B cell (primary cell): ENCODE measurements at regions not wholly inside any gene's neighbourhood (a gene's known extent, or its start where the extent isn't known, plus 50 kb on each side); places are given as distances from the start of the nearest gene placed in this dataset.

Experiments used
- ATAC-seq: fragments of 200-7000 bp; cut with Tn5 transposase; one replicate; pipeline ENCODE4 v1.10.0; 2021; ENCODE audit warnings: low read depth, mild to moderate bottlenecking, moderate number of reproducible peaks, moderate library complexity
- CTCF ChIA-PET: fragments of 350-600 bp; sonication (Branson Sonifier 250); formaldehyde crosslinking; loops from one replicate; lab custom pipeline; 2021; ENCODE audit warnings: antibody characterized with exemption, inconsistent platforms; lab: Charles Lee
- POLR2A ChIA-PET: fragments of 350-600 bp; sonication (Branson Sonifier 250); formaldehyde crosslinking; loops from one replicate; lab custom pipeline; 2021; ENCODE audit warnings: antibody characterized with exemption; lab: Charles Lee
- DNase-seq: peaks from one replicate; pipeline ENCODE4 v3.0.0; 2013
- H2AFZ ChIP-seq: 2 replicates; pipeline ENCODE4 v1.6.1; 2012; ENCODE audit warnings: mild to moderate bottlenecking, low read depth, low read length; ENCODE audit not compliant: insufficient read depth, poor library complexity, severe bottlenecking
- H3K27ac ChIP-seq, 2 donors: 1 replicate in 1 of 2; 2 replicates in 1 of 2; pipeline ENCODE4 v1.5.1; 2012 to 2013; ENCODE audit warnings: low read length in 2 of 2, mild to moderate bottlenecking in 2 of 2, moderate library complexity in 1 of 2
- H3K27me3 ChIP-seq, 4 experiments: fragments of 200-600 bp in 1 of 4; sonication (generic) in 1 of 4; replicated peaks in 1 of 4; 1 replicate in 2 of 4; 2 replicates in 2 of 4; pipeline versions ENCODE4 v1.6.1 to v1.7.0; 2013 to 2016; ENCODE audit warnings: low read length in 3 of 4, mild to moderate bottlenecking in 2 of 4, mixed read lengths in 1 of 4, moderate library complexity in 1 of 4; ENCODE audit not compliant: insufficient read depth in 4 of 4, control insufficient read depth in 3 of 4; ENCODE audit errors: control extremely low read depth in 1 of 4
- H3K36me3 ChIP-seq, 2 experiments: replicated peaks in 1 of 2; 1 replicate in 1 of 2; 2 replicates in 1 of 2; pipeline versions ENCODE4 v1.6.1 to v1.7.1; 2013; ENCODE audit warnings: low read length in 1 of 2; ENCODE audit not compliant: insufficient read depth in 2 of 2, control insufficient read depth in 1 of 2; ENCODE audit errors: control extremely low read depth in 1 of 2, extremely low read depth in 1 of 2
- H3K4me1 ChIP-seq, 2 donors: fragments of 200-600 bp in 1 of 2; sonication (generic) in 1 of 2; 1 replicate in 1 of 2; 2 replicates in 1 of 2; pipeline versions ENCODE4 v1.5.1 to v1.6.1; 2013 to 2017; ENCODE audit warnings: low read length in 2 of 2; ENCODE audit not compliant: control insufficient read depth in 2 of 2, insufficient read depth in 2 of 2
- H3K4me2 ChIP-seq: replicated peaks from 2 replicates; pipeline ENCODE3; 2012; ENCODE audit warnings: mild to moderate bottlenecking, low read depth, low read length; ENCODE audit not compliant: poor library complexity, severe bottlenecking
- H3K4me3 ChIP-seq, 5 experiments: fragments of 200-600 bp in 1 of 5; sonication (generic) in 1 of 5; 1 replicate in 3 of 5; 2 replicates in 2 of 5; pipeline versions ENCODE4 v1.5.1 to v1.7.0; 2011 to 2016; ENCODE audit warnings: low read length in 4 of 5, mild to moderate bottlenecking in 4 of 5, low read depth in 2 of 5, control low read depth in 1 of 5, moderate library complexity in 1 of 5; ENCODE audit not compliant: insufficient read depth in 1 of 5; ENCODE audit errors: control extremely low read depth in 1 of 5, extremely low read depth in 1 of 5
- H3K79me2 ChIP-seq: fragments of 200-600 bp; sonication (generic); one replicate; pipeline ENCODE4 v1.6.0; 2016; ENCODE audit warnings: low read length; ENCODE audit not compliant: control insufficient read depth, insufficient read depth
- H3K9ac ChIP-seq: fragments of 200-600 bp; sonication (generic); 2 replicates; pipeline ENCODE4 v1.6.1; 2017; ENCODE audit warnings: mild to moderate bottlenecking, low read length, moderate library complexity
- H3K9me3 ChIP-seq, 3 donors: one replicate each; pipeline versions ENCODE4 v1.6.1 to v1.7.1; 2013; ENCODE audit warnings: low read length in 2 of 3; ENCODE audit not compliant: control insufficient read depth in 2 of 3, insufficient read depth in 1 of 3; ENCODE audit errors: control extremely low read depth in 1 of 3
- H4K20me1 ChIP-seq: 2 replicates; pipeline ENCODE4 v1.6.0; 2012; ENCODE audit warnings: mild to moderate bottlenecking, low read length; ENCODE audit not compliant: insufficient read depth, control insufficient read depth, poor library complexity, severe bottlenecking
- H3K27ac Mint-ChIP-seq: one replicate; pipeline ENCODE4 v1.8.0; 2021; ENCODE audit warnings: mixed read lengths
- H3K27me3 Mint-ChIP-seq: one replicate; pipeline ENCODE4 v1.8.0; 2021; ENCODE audit warnings: mixed read lengths
- H3K4me1 Mint-ChIP-seq: one replicate; pipeline ENCODE4 v1.8.0; 2021; ENCODE audit warnings: mixed read lengths
- H3K4me3 Mint-ChIP-seq: one replicate; pipeline ENCODE4 v1.8.0; 2021; ENCODE audit warnings: mixed read lengths
- H3K9me3 Mint-ChIP-seq: one replicate; pipeline ENCODE4 v1.8.0; 2022; ENCODE audit warnings: mixed read lengths; ENCODE audit not compliant: insufficient read depth
- CTCF ChIP-seq: fragments of 200-600 bp; IDR thresholded peaks from one replicate; pipeline ENCODE4 v1.8.0; 2022; ENCODE audit warnings: antibody characterized with exemption, mild to moderate bottlenecking
- EZH2 ChIP-seq: IDR thresholded peaks from 2 replicates; pipeline ENCODE4 v1.6.1; 2012; ENCODE audit warnings: borderline replicate concordance, low read depth, mild to moderate bottlenecking, moderate library complexity, low read length; ENCODE audit not compliant: insufficient read depth, poor library complexity, severe bottlenecking
- WGBS: methylation state at CpG from one replicate; pipeline ENCODE4 v1.1.5; 2013; ENCODE audit warnings: missing lambda C conversion rate; ENCODE audit not compliant: insufficient coverage; 5-methylcytosine and 5-hydroxymethylcytosine counted together
- intact Hi-C: fragments of 100-400 bp; cut with micrococcal nuclease; formaldehyde crosslinking; loops from one replicate; pipeline ENCODE4 v1.10.0; 2022

DNA sequence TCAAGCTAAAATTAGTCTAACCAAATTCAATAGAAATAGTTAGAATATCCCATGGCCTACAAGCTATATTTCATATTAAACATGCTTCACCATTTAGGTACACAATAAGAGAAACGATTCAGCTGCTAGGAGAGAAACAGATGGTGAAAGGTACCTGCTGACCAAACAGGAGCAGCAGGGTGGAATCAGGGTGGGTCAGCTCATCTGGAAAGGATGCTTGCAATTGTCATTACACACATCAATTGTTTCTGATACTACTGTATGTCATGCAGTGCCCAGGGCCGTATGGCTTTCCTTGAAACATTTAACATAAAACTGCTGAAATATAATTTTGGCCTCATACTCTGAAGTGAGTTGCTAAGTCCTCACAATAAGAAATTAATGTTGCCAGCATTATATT, 776.0 kb downstream of the DACH1 start:
- no peak overlapping the region for H2AFZ ChIP-seq
- intact Hi-C loops: no loop called here
- no peak for ATAC-seq
- H3K36me3 ChIP-seq: no peaks in the 10 kb centered on the region
- POLR2A ChIA-PET: no interaction called here
- DNase-seq: no peak
- CTCF ChIA-PET: no interaction called here
- H3K27me3 ChIP-seq: no peaks in the 10 kb centered on the region
- no peak overlapping the region for H3K4me3 Mint-ChIP-seq
- no peak overlapping the region for H3K4me2 ChIP-seq
- H4K20me1 ChIP-seq: no peaks in the 10 kb centered on the region
- H3K4me1 Mint-ChIP-seq: no peaks in the 10 kb centered on the region
- WGBS: 80% methylated on average over 1 of the region's 2 CpGs
- TF ChIP-seq CTCF (no peak), EZH2 (no peak)
- H3K9ac ChIP-seq: no peak overlapping the region
- H3K4me1 ChIP-seq: no peaks in the 10 kb centered on the region
- H3K9me3 ChIP-seq: no peaks in the 10 kb centered on the region
- H3K27ac Mint-ChIP-seq: no peak overlapping the region
- H3K79me2 ChIP-seq: no peaks in the 10 kb centered on the region
- peaks cover 9% of the 10 kb centered on the region for H3K9me3 Mint-ChIP-seq
- H3K27ac ChIP-seq: no peak overlapping the region
- no peaks in the 10 kb centered on the region for H3K27me3 Mint-ChIP-seq
- no peak overlapping the region for H3K4me3 ChIP-seq

- whole genome bisulfite sequencing: 94% methylated on average over 4 of the region's 4 CpGs
Observed at GRCh38 chr13:71089056-71089455, 777.9 kb downstream of the DACH1 start.

More at GRCh38 chr13:71089056-71089455, 777.9 kb downstream of the DACH1 start:
- no peak for TF ChIP-seq CTCF
- TF ChIP-seq EZH2: no peak
- H3K4me1 Mint-ChIP-seq: no peaks in the 10 kb centered on the region
- H2AFZ ChIP-seq: no peak overlapping the region
- no peak overlapping the region for H3K9ac ChIP-seq
- no peak overlapping the region for H3K27ac Mint-ChIP-seq
- no peaks in the 10 kb centered on the region for H3K36me3 ChIP-seq
- H3K4me2 ChIP-seq: no peak overlapping the region
- ChIA-PET CTCF (no interaction called here), POLR2A (no interaction called here)
- H3K79me2 ChIP-seq: no peaks in the 10 kb centered on the region
- no peak overlapping the region for H3K4me3 Mint-ChIP-seq
- no peak overlapping the region for H3K27ac ChIP-seq
- no peaks in the 10 kb centered on the region for H3K4me1 ChIP-seq
- peaks cover 6% of the 10 kb centered on the region for H3K9me3 Mint-ChIP-seq
- no peak for DNase-seq
- no peaks in the 10 kb centered on the region for H3K9me3 ChIP-seq
- intact Hi-C loops: no loop called here
- H3K4me3 ChIP-seq: no peak overlapping the region
- no peaks in the 10 kb centered on the region for H4K20me1 ChIP-seq
- H3K27me3 Mint-ChIP-seq: no peaks in the 10 kb centered on the region
- no peaks in the 10 kb centered on the region for H3K27me3 ChIP-seq
- ATAC-seq: no peak
